OCI-LY1 (cell line): ENCODE measurements at regions not wholly inside any gene's neighbourhood (a gene's known extent, or its start where the extent isn't known, plus 50 kb on each side); places are given as distances from the start of the nearest gene placed in this dataset.

ENCODE experiments used
- H2AFZ ChIP-seq: fragments of 200-600 bp; sonication (generic), shearing (Covaris generic); 2 replicates; pipeline ENCODE4 v1.6.0; 2014; ENCODE audit warnings: antibody characterized with exemption, mild to moderate bottlenecking, low read length
- H3F3A ChIP-seq: fragments of 200-600 bp; sonication (generic), shearing (Covaris generic); 2 replicates; pipeline ENCODE4 v1.6.0; 2014; ENCODE audit warnings: mild to moderate bottlenecking, antibody characterized with exemption, low read length, moderate library complexity; ENCODE audit not compliant: insufficient read depth
- H3K27ac ChIP-seq: fragments of 200-600 bp; sonication (generic); 2 replicates; pipeline ENCODE4 v1.5.1; 2014; ENCODE audit warnings: low read length, mixed run types, mild to moderate bottlenecking, low read depth; ENCODE audit not compliant: poor library complexity, severe bottlenecking
- H3K27me3 ChIP-seq: fragments of 200-600 bp; sonication (generic); 2 replicates; pipeline ENCODE4 v1.6.0; 2014; ENCODE audit warnings: antibody characterized with exemption, mild to moderate bottlenecking, low read length, moderate library complexity; ENCODE audit not compliant: insufficient read depth
- H3K36me3 ChIP-seq: fragments of 200-600 bp; sonication (generic); 2 replicates; pipeline ENCODE4 v1.6.1; 2014; ENCODE audit warnings: mild to moderate bottlenecking, antibody characterized with exemption, low read length, moderate library complexity, mixed read lengths; ENCODE audit not compliant: insufficient read depth
- H3K4me1 ChIP-seq: fragments of 200-600 bp; sonication (generic); 2 replicates; pipeline ENCODE4 v1.5.1; 2014; ENCODE audit warnings: mild to moderate bottlenecking, low read length, moderate library complexity; ENCODE audit not compliant: insufficient read depth, severe bottlenecking
- H3K4me2 ChIP-seq: fragments of 200-600 bp; sonication (generic), shearing (Covaris generic); 2 replicates; pipeline ENCODE4 v1.6.1; 2014; ENCODE audit warnings: low read length
- H3K4me3 ChIP-seq: fragments of 200-600 bp; sonication (generic); 2 replicates; pipeline ENCODE4 v1.5.1; 2014; ENCODE audit warnings: low read length, low read depth, mild to moderate bottlenecking, mixed read lengths; ENCODE audit not compliant: poor library complexity, severe bottlenecking
- H3K79me2 ChIP-seq: fragments of 200-600 bp; shearing (Covaris generic); 2 replicates; pipeline ENCODE4 v1.6.1; 2016; ENCODE audit warnings: mixed run types, low read length, mixed read lengths; ENCODE audit not compliant: insufficient read depth
- H3K9ac ChIP-seq: fragments of 200-600 bp; sonication (generic), shearing (Covaris generic); 2 replicates; pipeline ENCODE4 v1.6.1; 2014; ENCODE audit warnings: mild to moderate bottlenecking, low read length, mixed read lengths
- H3K9me2 ChIP-seq: fragments of 200-600 bp; sonication (generic), shearing (Covaris generic); 2 replicates; pipeline ENCODE4 v1.6.1; 2014; ENCODE audit warnings: low read depth, mild to moderate bottlenecking, low read length, mixed read lengths
- H3K9me3 ChIP-seq: fragments of 200-600 bp; shearing (Covaris generic); 2 replicates; pipeline ENCODE4 v1.6.1; 2014; ENCODE audit warnings: low read length, mixed read lengths
- H4K20me1 ChIP-seq: fragments of 200-600 bp; sonication (generic), shearing (Covaris generic); 2 replicates; pipeline ENCODE4 v1.6.0; 2016; ENCODE audit warnings: mild to moderate bottlenecking, low read length; ENCODE audit not compliant: insufficient read depth
- EZH2 ChIP-seq: fragments of 200-600 bp; sonication (generic), shearing (Covaris generic); IDR thresholded peaks from 2 replicates; pipeline ENCODE4 v1.8.0; 2017; ENCODE audit warnings: borderline replicate concordance, mixed run types, mild to moderate bottlenecking, antibody characterized with exemption, low read length, moderate library complexity, mixed read lengths
- TF ChIP-seq, protein P1 (sequence below): fragments of 200-600 bp; sonication (generic), shearing (Covaris generic); IDR thresholded peaks from 2 replicates; pipeline ENCODE4 v1.5.1; 2017; ENCODE audit warnings: mild to moderate bottlenecking, antibody characterized with exemption, low read length, moderate library complexity, mixed read lengths

DNA sequence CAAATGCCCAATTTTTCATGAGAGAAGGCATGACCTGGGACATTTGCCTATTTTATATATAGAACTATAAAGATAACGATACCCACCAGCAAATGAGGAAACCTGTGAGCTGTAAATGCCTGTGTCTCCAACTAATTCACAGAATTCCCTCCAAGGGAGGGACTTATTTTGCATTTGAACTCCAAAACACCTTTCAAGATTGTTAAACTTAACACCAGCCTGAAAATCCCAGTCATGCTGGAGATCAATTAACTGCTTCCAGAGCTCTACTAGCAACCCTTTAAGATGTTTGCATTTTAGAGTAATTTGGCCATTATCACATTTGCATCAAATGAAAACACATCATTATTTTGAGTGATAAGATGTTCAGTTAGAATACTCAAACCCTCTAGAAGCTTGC lies 68.1 kb upstream of the KLHL14 start:
- Histone ChIP-seq H4K20me1 (no peaks in the 10 kb centered on the region), H2AFZ (no peak overlapping the region), H3K79me2 (no peaks in the 10 kb centered on the region), H3K4me3 (no peak overlapping the region), H3K27ac (no peak overlapping the region), H3K9me2 (no peaks in the 10 kb centered on the region), H3K9ac (no peak overlapping the region), H3K4me2 (no peak overlapping the region), H3K4me1 (no peaks in the 10 kb centered on the region), H3K36me3 (no peaks in the 10 kb centered on the region), H3F3A (no peaks in the 10 kb centered on the region), H3K9me3 (peaks cover 10% of the 10 kb centered on the region; the same call in 1 of the 2 replicates), H3K27me3 (no peaks in the 10 kb centered on the region)
- no peak for TF ChIP-seq EZH2
- TF ChIP-seq, protein P1, sequence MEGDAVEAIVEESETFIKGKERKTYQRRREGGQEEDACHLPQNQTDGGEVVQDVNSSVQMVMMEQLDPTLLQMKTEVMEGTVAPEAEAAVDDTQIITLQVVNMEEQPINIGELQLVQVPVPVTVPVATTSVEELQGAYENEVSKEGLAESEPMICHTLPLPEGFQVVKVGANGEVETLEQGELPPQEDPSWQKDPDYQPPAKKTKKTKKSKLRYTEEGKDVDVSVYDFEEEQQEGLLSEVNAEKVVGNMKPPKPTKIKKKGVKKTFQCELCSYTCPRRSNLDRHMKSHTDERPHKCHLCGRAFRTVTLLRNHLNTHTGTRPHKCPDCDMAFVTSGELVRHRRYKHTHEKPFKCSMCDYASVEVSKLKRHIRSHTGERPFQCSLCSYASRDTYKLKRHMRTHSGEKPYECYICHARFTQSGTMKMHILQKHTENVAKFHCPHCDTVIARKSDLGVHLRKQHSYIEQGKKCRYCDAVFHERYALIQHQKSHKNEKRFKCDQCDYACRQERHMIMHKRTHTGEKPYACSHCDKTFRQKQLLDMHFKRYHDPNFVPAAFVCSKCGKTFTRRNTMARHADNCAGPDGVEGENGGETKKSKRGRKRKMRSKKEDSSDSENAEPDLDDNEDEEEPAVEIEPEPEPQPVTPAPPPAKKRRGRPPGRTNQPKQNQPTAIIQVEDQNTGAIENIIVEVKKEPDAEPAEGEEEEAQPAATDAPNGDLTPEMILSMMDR, result no peak

DNA sequence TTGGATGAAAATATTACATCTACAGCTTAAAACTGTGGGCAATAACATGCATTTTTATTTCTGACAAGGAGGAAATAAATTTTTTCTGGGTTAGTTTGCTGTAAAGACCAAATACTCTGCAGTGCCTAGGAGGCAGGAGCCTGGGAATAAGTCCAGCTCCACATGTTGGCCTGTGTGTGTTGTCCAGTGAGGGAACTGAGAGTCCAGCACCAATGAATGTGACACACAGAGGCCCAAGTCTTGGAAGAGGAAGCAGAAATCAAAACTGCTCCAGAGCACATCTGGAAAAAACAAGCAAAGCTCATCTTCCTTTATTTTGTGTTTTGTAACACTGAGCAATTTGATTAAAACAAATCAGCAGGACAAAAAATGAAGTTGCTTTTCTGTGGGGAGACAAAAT lies 63.1 kb upstream of the KLHL14 start:
- no peak overlapping the region for H2AFZ ChIP-seq
- no peak for TF ChIP-seq EZH2
- TF ChIP-seq, protein P1, result no peak
- no peak overlapping the region for H3K27ac ChIP-seq
- H3K9ac ChIP-seq, result no peak overlapping the region
- H3K4me3 ChIP-seq, result no peak overlapping the region
- no peaks in the 10 kb centered on the region for H3K36me3 ChIP-seq
- H3K4me1 ChIP-seq, result no peaks in the 10 kb centered on the region
- H4K20me1 ChIP-seq, result no peaks in the 10 kb centered on the region
- H3K4me2 ChIP-seq, result no peak overlapping the region
- no peaks in the 10 kb centered on the region for H3K79me2 ChIP-seq
- H3K27me3 ChIP-seq, result no peaks in the 10 kb centered on the region
- H3K9me2 ChIP-seq, result no peaks in the 10 kb centered on the region
- no peaks in the 10 kb centered on the region for H3F3A ChIP-seq
- H3K9me3 ChIP-seq, result no peaks in the 10 kb centered on the region

DNA sequence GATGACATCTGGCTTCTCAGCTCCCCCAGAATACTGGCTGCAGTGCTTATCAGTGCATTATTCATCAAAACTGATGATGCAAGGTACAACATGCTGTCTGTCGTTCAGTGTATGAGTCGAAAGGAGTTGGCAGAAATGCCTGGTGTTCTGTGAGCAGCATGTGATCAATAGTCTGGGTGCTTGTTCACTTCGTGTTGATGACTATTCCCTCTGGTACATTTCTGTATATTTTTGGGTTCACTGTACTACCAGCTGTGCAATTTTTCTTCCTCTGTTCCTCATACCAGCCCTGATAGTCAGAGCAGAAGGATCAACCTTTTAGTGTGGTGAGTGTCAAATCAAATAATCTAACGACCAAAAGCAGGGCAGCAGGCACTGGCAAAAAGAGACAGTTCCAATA lies 59.0 kb upstream of the KLHL14 start:
- Histone ChIP-seq H3K27ac (no peak overlapping the region), H4K20me1 (no peaks in the 10 kb centered on the region), H3K9me2 (no peaks in the 10 kb centered on the region), H3K4me2 (no peak overlapping the region), H3K4me3 (no peak overlapping the region), H3K36me3 (no peaks in the 10 kb centered on the region), H3K79me2 (no peaks in the 10 kb centered on the region), H3K27me3 (no peaks in the 10 kb centered on the region), H3F3A (no peaks in the 10 kb centered on the region), H2AFZ (no peak overlapping the region), H3K9me3 (no peaks in the 10 kb centered on the region), H3K4me1 (no peaks in the 10 kb centered on the region), H3K9ac (no peak overlapping the region)
- TF ChIP-seq, protein P1, result no peak
- TF ChIP-seq EZH2, result no peak
